ENCODE measurements at regions not wholly inside any gene's neighbourhood (a gene's known extent, or its start where the extent isn't known, plus 50 kb on each side); places are given as distances from the start of the nearest gene placed in this dataset.

- TF ChIP-seq ZBTB33 (IDR thresholded peaks at IDR 0.05; ENCODE audit: extremely low read depth, insufficient replicate concordance, low read length), result no peak
- no peak for TF ChIP-seq CTCF (IDR thresholded peaks at IDR 0.05 in 2 of 3, conservative IDR thresholded peaks at IDR 0.05 in 1 of 3; ENCODE audit: borderline replicate concordance in 1 of 3, insufficient read depth in 1 of 3, low read depth in 2 of 3, low read length in 2 of 3)
- TF ChIP-seq POLR2A (IDR thresholded peaks at IDR 0.05; ENCODE audit: borderline replicate concordance, extremely low read depth, insufficient read depth, insufficient read length), result no peak
Measured at GRCh38 chr18:55095584-55095983, 136.3 kb upstream of the CCDC68 start.

Data from HCT116 (cell line).